ENCODE measurements at regions not wholly inside any gene's neighbourhood (a gene's known extent, or its start where the extent isn't known, plus 50 kb on each side); places are given as distances from the start of the nearest gene placed in this dataset.

DNA sequence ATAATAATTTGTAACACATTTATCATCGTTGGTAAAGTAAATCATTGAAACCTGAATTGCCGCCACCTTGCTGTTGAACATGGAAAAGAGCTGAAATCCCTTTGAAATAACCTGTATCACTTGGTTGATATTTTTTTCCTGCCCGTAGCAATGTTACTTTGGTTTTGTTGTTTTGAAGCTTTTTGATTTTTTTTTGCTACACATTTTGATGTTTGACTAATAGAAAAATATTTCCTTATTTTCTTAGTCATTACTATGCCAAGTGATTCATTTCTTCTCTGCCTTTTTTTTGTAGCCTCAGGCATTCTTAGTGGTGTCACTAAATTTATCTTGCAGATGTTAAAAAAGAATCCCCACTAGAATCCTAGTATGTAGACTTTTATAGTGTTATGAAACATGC is 235.1 kb upstream of the MEOX2 start:
- intact Hi-C loops (cut with micrococcal nuclease): no loop called here
- POLR2A ChIA-PET: no interaction called here
- no peaks in the 10 kb centered on the region for H3K36me3 Mint-ChIP-seq

DNA sequence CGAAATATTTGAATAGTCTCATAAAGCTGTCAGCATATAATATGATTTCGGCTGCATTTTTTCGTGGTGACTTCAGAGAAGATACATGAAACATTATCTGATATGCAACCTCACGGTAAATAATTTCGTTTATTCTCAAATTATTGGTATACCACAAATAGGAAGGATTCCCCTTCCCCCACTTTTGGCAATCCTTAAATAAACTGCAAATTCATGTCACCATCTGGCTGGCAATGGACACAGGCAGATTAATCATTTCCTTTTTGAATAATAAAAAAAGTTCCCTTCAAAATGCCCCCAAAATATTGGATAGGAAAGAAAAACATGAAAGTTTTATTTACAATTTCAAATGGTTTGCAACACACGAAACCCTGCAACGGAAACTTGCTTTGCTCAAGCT is 234.5 kb upstream of the MEOX2 start:
- DNase-seq: no peak
- no peaks in the 10 kb centered on the region for H3K36me3 ChIP-seq (ENCODE audit: control insufficient read depth in 2 of 3, insufficient read depth in 3 of 3, low read length in 3 of 3)
- intact Hi-C loops (cut with micrococcal nuclease): no loop called here
- H3K27me3 ChIP-seq (ENCODE audit: control insufficient read depth in 2 of 2, insufficient read depth in 2 of 2, low read length in 2 of 2): no peaks in the 10 kb centered on the region
- no peak overlapping the region for H3K27ac ChIP-seq (ENCODE audit: low read depth, low read length)
- ChIA-PET POLR2A (no interaction called here), CTCF (no interaction called here)
- H3K4me1 Mint-ChIP-seq: no peaks in the 10 kb centered on the region
- H3K4me1 ChIP-seq (ENCODE audit: control insufficient read depth in 2 of 2, insufficient read depth in 2 of 2, low read length in 2 of 2): no peaks in the 10 kb centered on the region
- H3K36me3 Mint-ChIP-seq: no peaks in the 10 kb centered on the region
- H3K9me3 Mint-ChIP-seq: peaks cover 0 to 25% (median 4%) of the 10 kb centered on the region in 11 donors
- H3K27ac Mint-ChIP-seq: no peak overlapping the region
- no peak overlapping the region for H3K4me3 ChIP-seq (ENCODE audit: low read length)
- no peaks in the 10 kb centered on the region for H3K9me3 ChIP-seq (ENCODE audit: control insufficient read depth in 2 of 3, low read length in 3 of 3)
- ATAC-seq: no peak
- H3K27me3 Mint-ChIP-seq: no peaks in the 10 kb centered on the region
- H3K4me3 Mint-ChIP-seq: no peak overlapping the region

More for the DNA sequence above, 235.1 kb upstream of the MEOX2 start:
- ATAC-seq: no peak
- Mint-ChIP-seq H3K4me3 (no peak overlapping the region), H3K27me3 (no peaks in the 10 kb centered on the region), H3K9me3 (peaks cover 0 to 30% (median 4%) of the 10 kb centered on the region in 11 donors), H3K4me1 (no peaks in the 10 kb centered on the region), H3K27ac (no peak overlapping the region)
- CTCF ChIA-PET: no interaction called here
- Histone ChIP-seq H3K4me3 (ENCODE audit: low read length) (no peak overlapping the region), H3K36me3 (ENCODE audit: control insufficient read depth in 2 of 3, insufficient read depth in 3 of 3, low read length in 3 of 3) (no peaks in the 10 kb centered on the region), H3K27ac (ENCODE audit: low read depth, low read length) (no peak overlapping the region), H3K4me1 (ENCODE audit: control insufficient read depth in 2 of 2, insufficient read depth in 2 of 2, low read length in 2 of 2) (no peaks in the 10 kb centered on the region), H3K27me3 (ENCODE audit: control insufficient read depth in 2 of 2, insufficient read depth in 2 of 2, low read length in 2 of 2) (no peaks in the 10 kb centered on the region), H3K9me3 (ENCODE audit: control insufficient read depth in 2 of 3, low read length in 3 of 3) (no peaks in the 10 kb centered on the region)
- no peak for DNase-seq

DNA sequence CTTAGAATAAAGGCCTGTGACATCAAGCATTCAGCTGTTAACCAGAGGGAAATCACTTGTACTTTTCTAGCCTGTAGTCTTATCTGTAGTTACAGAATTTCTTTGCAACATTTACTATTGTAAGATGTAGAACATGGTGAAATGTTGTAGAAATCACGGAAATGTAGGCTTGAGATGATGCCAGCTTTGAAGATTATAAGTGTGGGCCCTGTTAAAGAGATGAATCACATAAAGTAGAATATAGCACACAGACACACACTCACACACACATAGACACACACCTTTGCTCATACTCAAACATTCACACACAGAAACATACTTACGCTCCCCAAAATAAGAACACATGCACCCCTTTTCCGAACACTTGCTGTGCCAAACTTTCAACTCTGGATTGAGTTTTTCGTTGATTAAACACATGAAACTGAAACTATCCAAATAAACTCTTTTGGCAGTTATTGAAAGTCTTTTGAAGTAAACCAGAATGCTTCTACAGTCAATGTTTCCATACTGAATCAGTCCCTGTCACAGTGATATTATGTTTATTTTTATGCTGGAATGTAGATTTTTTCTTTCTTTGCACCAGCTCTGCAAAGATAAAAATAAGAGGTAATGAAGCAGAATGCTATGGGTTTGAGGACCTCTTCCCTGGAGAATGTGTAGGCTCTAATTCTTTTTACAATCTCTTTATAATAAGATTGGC is 230.3 kb upstream of the MEOX2 start:
- Mint-ChIP-seq H3K27me3 (no peaks in the 10 kb centered on the region), H3K9me3 (peaks cover 0 to 26% (median 3%) of the 10 kb centered on the region in 11 donors), H3K4me3 (no peak overlapping the region), H3K4me1 (no peaks in the 10 kb centered on the region), H3K27ac (no peak overlapping the region), H3K36me3 (no peaks in the 10 kb centered on the region)
- intact Hi-C loops (cut with micrococcal nuclease): no loop called here
- no peaks in the 10 kb centered on the region for H3K9me3 ChIP-seq (ENCODE audit: control insufficient read depth in 2 of 3, low read length in 3 of 3)
- no peak overlapping the region for H3K4me3 ChIP-seq (ENCODE audit: low read length)
- H3K4me1 ChIP-seq (ENCODE audit: control insufficient read depth in 2 of 2, insufficient read depth in 2 of 2, low read length in 2 of 2): no peaks in the 10 kb centered on the region
- no peaks in the 10 kb centered on the region for H3K36me3 ChIP-seq (ENCODE audit: control insufficient read depth in 2 of 3, insufficient read depth in 3 of 3, low read length in 3 of 3)
- H3K27me3 ChIP-seq (ENCODE audit: control insufficient read depth in 2 of 2, insufficient read depth in 2 of 2, low read length in 2 of 2): no peaks in the 10 kb centered on the region
- ATAC-seq: no peak
- no peak for DNase-seq
- H3K27ac ChIP-seq (ENCODE audit: low read depth, low read length): no peak overlapping the region
- CTCF ChIA-PET: no interaction called here
- POLR2A ChIA-PET: no interaction called here

DNA sequence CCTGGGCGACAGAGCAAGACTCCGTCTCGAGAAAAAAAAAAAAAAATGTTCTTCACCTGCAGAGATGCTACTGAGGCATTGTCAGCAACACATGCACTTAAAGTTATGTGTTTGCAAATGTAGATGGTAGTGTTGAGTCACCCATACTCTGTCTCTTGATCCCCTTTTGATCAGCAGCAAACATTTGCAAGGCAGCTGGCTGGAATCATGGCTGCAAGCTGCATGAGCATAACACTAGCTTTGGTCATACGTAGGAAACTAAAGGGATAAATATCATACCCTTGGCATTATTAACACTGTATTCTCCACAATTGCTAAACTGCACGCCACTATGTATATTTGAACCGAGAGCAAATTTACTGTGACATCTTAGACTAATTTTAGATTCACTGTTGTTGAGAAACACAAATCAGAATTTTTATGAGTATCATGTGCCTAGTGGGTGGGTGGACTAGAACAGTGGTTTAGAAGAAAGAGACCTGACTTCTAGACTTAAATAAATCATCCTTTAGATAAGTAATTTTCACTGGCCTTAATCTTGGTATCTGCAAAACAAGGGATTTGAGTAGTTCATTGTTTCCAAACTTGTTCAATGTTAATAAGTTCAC is 229.3 kb upstream of the MEOX2 start:
- Histone ChIP-seq H3K27ac (ENCODE audit: low read depth, low read length) (no peak overlapping the region), H3K4me1 (ENCODE audit: control insufficient read depth in 2 of 2, insufficient read depth in 2 of 2, low read length in 2 of 2) (no peaks in the 10 kb centered on the region), H3K27me3 (ENCODE audit: control insufficient read depth in 2 of 2, insufficient read depth in 2 of 2, low read length in 2 of 2) (no peaks in the 10 kb centered on the region), H3K36me3 (ENCODE audit: control insufficient read depth in 2 of 3, insufficient read depth in 3 of 3, low read length in 3 of 3) (no peaks in the 10 kb centered on the region), H3K9me3 (ENCODE audit: control insufficient read depth in 2 of 3, low read length in 3 of 3) (no peaks in the 10 kb centered on the region), H3K4me3 (ENCODE audit: low read length) (no peak overlapping the region)
- intact Hi-C loops (cut with micrococcal nuclease): no loop called here
- ATAC-seq (no peak), DNase-seq (no peak)
- POLR2A ChIA-PET: no interaction called here
- Mint-ChIP-seq H3K36me3 (no peaks in the 10 kb centered on the region), H3K27ac (no peak overlapping the region), H3K9me3 (peaks cover 0 to 28% (median 3%) of the 10 kb centered on the region in 11 donors), H3K4me3 (no peak overlapping the region), H3K4me1 (no peaks in the 10 kb centered on the region), H3K27me3 (no peaks in the 10 kb centered on the region)
- CTCF ChIA-PET: no interaction called here

DNA sequence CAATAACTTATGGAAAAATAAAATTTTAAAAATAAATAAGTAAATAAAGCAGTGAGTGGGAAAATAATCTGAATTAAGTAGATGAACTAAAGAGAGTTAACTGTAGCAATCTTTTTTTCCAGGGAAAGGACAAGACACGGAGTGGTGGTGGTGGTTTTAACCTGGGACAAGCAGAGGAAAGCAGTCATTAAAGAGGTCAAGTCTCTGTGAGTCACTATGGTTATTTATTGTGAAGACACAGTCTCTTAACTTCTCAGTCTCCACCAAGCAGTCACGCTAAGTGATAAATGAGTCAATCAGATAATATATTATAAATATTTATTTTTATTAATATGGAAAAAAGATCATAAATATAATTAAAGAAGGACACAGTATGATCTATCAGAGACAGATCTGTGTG is 228.1 kb upstream of the MEOX2 start:
- no peak for DNase-seq
- no peak overlapping the region for H3K4me3 ChIP-seq (ENCODE audit: low read length)
- ChIA-PET POLR2A (no interaction called here), CTCF (no interaction called here)
- intact Hi-C loops (cut with micrococcal nuclease): no loop called here
- no peak overlapping the region for H3K27ac Mint-ChIP-seq
- no peaks in the 10 kb centered on the region for H3K4me1 Mint-ChIP-seq
- H3K9me3 ChIP-seq (ENCODE audit: control insufficient read depth in 2 of 3, low read length in 3 of 3): no peaks in the 10 kb centered on the region
- H3K27ac ChIP-seq (ENCODE audit: low read depth, low read length): no peak overlapping the region
- H3K36me3 ChIP-seq (ENCODE audit: control insufficient read depth in 2 of 3, insufficient read depth in 3 of 3, low read length in 3 of 3): no peaks in the 10 kb centered on the region
- no peaks in the 10 kb centered on the region for H3K27me3 ChIP-seq (ENCODE audit: control insufficient read depth in 2 of 2, insufficient read depth in 2 of 2, low read length in 2 of 2)
- no peaks in the 10 kb centered on the region for H3K4me1 ChIP-seq (ENCODE audit: control insufficient read depth in 2 of 2, insufficient read depth in 2 of 2, low read length in 2 of 2)
- no peaks in the 10 kb centered on the region for H3K27me3 Mint-ChIP-seq
- H3K4me3 Mint-ChIP-seq: no peak overlapping the region
- H3K36me3 Mint-ChIP-seq: no peaks in the 10 kb centered on the region
- ATAC-seq: no peak
- peaks cover 0 to 28% (median 4%) of the 10 kb centered on the region in 11 donors for H3K9me3 Mint-ChIP-seq

DNA sequence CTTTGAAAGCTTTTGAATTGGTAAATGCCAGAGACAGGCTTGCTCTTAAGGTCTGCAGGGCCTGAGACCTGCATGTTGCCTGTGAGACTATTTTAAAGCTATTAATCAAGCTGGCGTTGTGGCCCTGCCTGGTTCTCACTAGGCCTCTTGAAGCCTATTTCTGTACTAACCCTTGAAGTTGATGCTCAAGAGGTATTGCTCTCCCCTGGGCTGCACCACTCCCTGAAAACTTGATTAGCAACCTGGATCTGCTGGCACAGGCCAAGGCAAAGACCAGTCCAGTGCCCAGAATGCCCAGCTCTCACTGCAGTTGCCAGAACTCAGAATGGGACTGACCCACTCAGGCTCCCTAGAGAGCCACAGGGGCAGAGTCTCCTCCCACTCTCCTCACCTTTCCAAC is 220.0 kb upstream of the MEOX2 start:
- Mint-ChIP-seq H3K27ac (no peak overlapping the region), H3K36me3 (no peaks in the 10 kb centered on the region), H3K27me3 (no peaks in the 10 kb centered on the region), H3K4me3 (no peak overlapping the region), H3K9me3 (peaks cover 0 to 16% (median 3%) of the 10 kb centered on the region in 11 donors), H3K4me1 (no peaks in the 10 kb centered on the region)
- ATAC-seq (no peak), DNase-seq (no peak)
- H3K9me3 ChIP-seq (ENCODE audit: control insufficient read depth in 2 of 3, low read length in 3 of 3): no peaks in the 10 kb centered on the region
- intact Hi-C loops (cut with micrococcal nuclease): no loop called here
- no peaks in the 10 kb centered on the region for H3K4me1 ChIP-seq (ENCODE audit: control insufficient read depth in 2 of 2, insufficient read depth in 2 of 2, low read length in 2 of 2)
- CTCF ChIA-PET: no interaction called here
- no peak overlapping the region for H3K4me3 ChIP-seq (ENCODE audit: low read length)
- no peaks in the 10 kb centered on the region for H3K27me3 ChIP-seq (ENCODE audit: control insufficient read depth in 2 of 2, insufficient read depth in 2 of 2, low read length in 2 of 2)
- H3K36me3 ChIP-seq (ENCODE audit: control insufficient read depth in 2 of 3, insufficient read depth in 3 of 3, low read length in 3 of 3): no peaks in the 10 kb centered on the region
- no peak overlapping the region for H3K27ac ChIP-seq (ENCODE audit: low read depth, low read length)
- POLR2A ChIA-PET: no interaction called here

DNA sequence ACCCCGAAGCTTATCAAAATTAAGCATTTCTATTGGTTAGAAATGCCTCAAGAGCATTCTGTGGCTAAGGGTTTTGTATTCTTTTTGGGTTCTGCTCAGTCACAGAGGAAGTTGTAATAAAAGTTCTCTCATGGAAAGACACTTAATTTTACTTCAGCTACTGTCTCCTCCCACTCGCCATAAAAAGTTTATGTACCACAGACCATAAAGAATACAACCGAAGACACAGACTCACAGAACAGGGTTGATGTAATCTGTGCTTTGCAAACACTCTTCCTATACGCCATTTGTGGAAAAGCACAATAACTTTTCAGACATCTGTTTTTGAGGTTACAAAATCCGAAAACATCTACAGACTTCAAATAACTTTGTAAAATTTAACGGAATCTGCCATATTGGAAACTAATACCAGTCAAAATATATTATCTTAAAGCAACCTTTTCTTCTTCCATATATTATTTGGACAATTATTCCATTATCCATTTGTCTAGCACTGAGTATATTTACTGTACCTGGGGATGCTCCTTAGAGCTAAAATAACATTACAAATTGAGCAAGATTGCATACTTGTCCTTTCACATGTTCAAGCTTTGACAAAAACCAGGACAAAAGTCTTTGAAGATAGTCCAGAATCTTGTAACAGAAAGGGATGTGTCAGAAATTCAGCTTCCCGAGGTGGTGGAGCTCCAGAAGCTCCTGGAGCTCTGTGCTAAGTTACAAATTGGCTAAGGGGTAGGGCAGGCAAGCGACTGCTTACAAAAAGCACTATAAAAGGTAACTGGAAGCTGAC is 219.0 kb upstream of the MEOX2 start:
- CTCF ChIA-PET: no interaction called here
- no peaks in the 10 kb centered on the region for H3K36me3 Mint-ChIP-seq

More for the DNA sequence above, 219.0 kb upstream of the MEOX2 start:
- POLR2A ChIA-PET: no interaction called here
- H3K4me1 Mint-ChIP-seq: no peaks in the 10 kb centered on the region
- no peaks in the 10 kb centered on the region for H3K4me1 ChIP-seq (ENCODE audit: control insufficient read depth in 2 of 2, insufficient read depth in 2 of 2, low read length in 2 of 2)
- ATAC-seq (no peak), DNase-seq (no peak)
- no peaks in the 10 kb centered on the region for H3K9me3 ChIP-seq (ENCODE audit: control insufficient read depth in 2 of 3, low read length in 3 of 3)
- H3K9me3 Mint-ChIP-seq: peaks cover 0 to 16% (median 3%) of the 10 kb centered on the region in 11 donors
- no peak overlapping the region for H3K27ac Mint-ChIP-seq
- no peak overlapping the region for H3K4me3 ChIP-seq (ENCODE audit: low read length)
- H3K27me3 ChIP-seq (ENCODE audit: control insufficient read depth in 2 of 2, insufficient read depth in 2 of 2, low read length in 2 of 2): no peaks in the 10 kb centered on the region
- H3K27ac ChIP-seq (ENCODE audit: low read depth, low read length): no peak overlapping the region
- intact Hi-C loops (cut with micrococcal nuclease): no loop called here
- H3K27me3 Mint-ChIP-seq: no peaks in the 10 kb centered on the region
- no peak overlapping the region for H3K4me3 Mint-ChIP-seq
- H3K36me3 ChIP-seq (ENCODE audit: control insufficient read depth in 2 of 3, insufficient read depth in 3 of 3, low read length in 3 of 3): no peaks in the 10 kb centered on the region
